GM12875 (cell line): ENCODE measurements at regions not wholly inside any gene's neighbourhood (a gene's known extent, or its start where the extent isn't known, plus 50 kb on each side); places are given as distances from the start of the nearest gene placed in this dataset.

Experiments
- H3K4me3 ChIP-seq: one replicate; pipeline ENCODE4 v1.5.1; 2011; ENCODE audit warnings: low read depth, low read length, control low read depth
- CTCF ChIP-seq: IDR thresholded peaks from 2 replicates; pipeline ENCODE4 v1.5.1; 2011; ENCODE audit warnings: low read depth, mild to moderate bottlenecking, control low read depth, inconsistent platforms, low read length, moderate library complexity, borderline replicate concordance; ENCODE audit not compliant: insufficient read depth

- TF ChIP-seq CTCF, result no peak
- H3K4me3 ChIP-seq, result no peak overlapping the region
Measured at GRCh38 chr4:71188951-71189350, 149.9 kb upstream of the SLC4A4 start.

GRCh38 chr4:71189471-71189870, 149.3 kb upstream of the SLC4A4 start:
- no peak overlapping the region for H3K4me3 ChIP-seq
- TF ChIP-seq CTCF, result no peak

- no peak for TF ChIP-seq CTCF
- no peak overlapping the region for H3K4me3 ChIP-seq
Measured at GRCh38 chr4:71194454-71194853, 144.4 kb upstream of the SLC4A4 start.

- no peak overlapping the region for H3K4me3 ChIP-seq
- no peak for TF ChIP-seq CTCF
Measured at GRCh38 chr4:71195924-71196323, 142.9 kb upstream of the SLC4A4 start.

GRCh38 chr4:71198958-71199357, 139.9 kb upstream of the SLC4A4 start:
- no peak overlapping the region for H3K4me3 ChIP-seq
- TF ChIP-seq CTCF, result no peak

GRCh38 chr4:71201057-71201456, 137.8 kb upstream of the SLC4A4 start:
- no peak overlapping the region for H3K4me3 ChIP-seq
- no peak for TF ChIP-seq CTCF

GRCh38 chr4:71201817-71202576, 136.8 kb upstream of the SLC4A4 start:
- no peak overlapping the region for H3K4me3 ChIP-seq
- no peak for TF ChIP-seq CTCF
